Right cardiac atrium (tissue), 5 donors: ENCODE measurements at regions not wholly inside any gene's neighbourhood (a gene's known extent, or its start where the extent isn't known, plus 50 kb on each side); places are given as distances from the start of the nearest gene placed in this dataset.

Experiments
- ATAC-seq, 2 donors: fragments of 200-7000 bp; cut with Tn5 transposase; one replicate each; pipeline versions ENCODE4 v1.8.0 to v1.9.1; 2020; ENCODE audit warnings: moderate library complexity in 2 of 2, mild to moderate bottlenecking in 1 of 2
- DNase-seq, 3 donors: peaks; one replicate each; pipeline ENCODE4 v3.0.0-alpha.2; 2020
- H3K27ac ChIP-seq: one replicate; pipeline ENCODE4 v1.5.1; 2013; ENCODE audit warnings: mild to moderate bottlenecking, low read length, control low read depth, moderate library complexity
- H3K27me3 ChIP-seq: one replicate; pipeline ENCODE4 v1.6.1; 2013; ENCODE audit not compliant: control insufficient read depth, insufficient read depth
- H3K4me1 ChIP-seq: one replicate; pipeline ENCODE4 v1.6.1; 2013; ENCODE audit warnings: low read length; ENCODE audit not compliant: control insufficient read depth, insufficient read depth
- H3K4me3 ChIP-seq: one replicate; pipeline ENCODE4 v1.5.1; 2013; ENCODE audit warnings: low read length, control low read depth
- H3K9me3 ChIP-seq: one replicate; pipeline ENCODE4 v1.6.1; 2013; ENCODE audit warnings: low read length; ENCODE audit not compliant: control insufficient read depth
- WGBS: extraction: QIAGEN DNeasy Blood & Tissue Kit; methylation state at CpG from one replicate; pipeline ENCODE4 v1.1.7; 2013; 5-methylcytosine and 5-hydroxymethylcytosine counted together
- intact Hi-C, 4 donors: fragments of 100-400 bp; cut with DNase I; formaldehyde crosslinking; loops; one replicate each; pipeline versions ENCODE4 v1.11.0 to v1.14.0; 2022 to 2023
- donor health status: healthy with polysubstance abuse.
- donor health status: DM: no; HTN: yes; CAD: no.
- donor health status: DM: no; HTN: no; CAD: no.
- donor health status: DM: no; HTN: yes; CAD: no; lungs with severe emphysema.
- donor health status: DM: yes; HTN: yes; CAD: no.

DNA sequence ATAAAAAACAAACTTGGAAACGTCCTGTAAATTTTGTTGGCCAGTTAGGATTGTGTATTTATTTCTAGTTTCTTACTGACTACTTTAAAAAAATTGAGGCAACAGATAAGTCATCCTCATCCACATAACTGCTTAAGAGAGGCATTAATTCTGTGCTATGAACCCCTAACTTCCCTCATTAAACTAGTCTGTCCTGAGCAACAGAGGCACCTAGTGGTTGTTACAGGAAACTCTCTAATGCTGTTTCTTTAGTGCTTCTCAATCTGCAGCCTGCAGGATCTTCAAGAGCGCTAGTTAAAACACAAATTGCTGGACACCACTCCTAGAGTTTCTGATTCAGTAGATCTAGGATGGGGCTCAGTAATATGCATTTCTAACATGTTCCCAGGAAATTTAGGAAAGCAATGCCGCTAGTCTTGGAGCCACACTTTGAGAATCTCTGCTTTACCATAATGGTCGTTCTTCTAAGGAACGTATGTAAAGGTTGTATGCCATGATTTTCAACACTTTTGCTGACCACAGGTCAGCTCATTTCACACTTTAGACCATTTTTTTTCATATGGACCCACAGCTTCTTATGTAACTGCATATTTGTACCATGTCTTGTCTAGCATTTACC is 410.1 kb upstream of the SMARCA2 start:
- WGBS = 54% methylated on average over 5 of the region's 5 CpGs
- intact Hi-C loops = loop anchor here in 2 of 4 donors (5.0 to 10.0 kb wide), 2 partner anchors 140 to 148 kb away; no protein-coding TSS in a partner anchor

DNA sequence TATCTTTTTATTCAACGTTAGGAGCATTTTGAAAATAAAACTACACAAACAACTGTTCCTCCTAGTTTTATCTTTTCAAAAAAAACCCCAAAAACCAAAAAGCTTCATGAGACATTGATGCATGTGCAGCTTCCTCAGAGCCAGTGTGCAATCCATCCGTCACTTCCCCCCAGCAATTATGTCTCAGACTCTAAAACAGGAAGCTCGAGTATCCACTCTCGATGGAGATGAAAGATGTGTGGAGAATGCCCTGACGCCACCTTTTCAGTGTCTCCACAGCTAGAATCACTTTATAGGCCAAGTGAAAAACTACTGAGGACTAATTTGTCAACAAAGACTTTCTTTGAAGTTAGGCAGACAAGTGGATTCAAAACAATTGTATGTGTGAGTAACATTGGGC is 408.9 kb upstream of the SMARCA2 start:
- Histone ChIP-seq H3K27ac (no peak overlapping the region), H3K27me3 (no peaks in the 10 kb centered on the region), H3K9me3 (no peaks in the 10 kb centered on the region), H3K4me3 (no peak overlapping the region), H3K4me1 (no peaks in the 10 kb centered on the region)
- WGBS = 33% methylated on average over 5 of the region's 5 CpGs
- intact Hi-C loops = loop anchor here in 1 of 4 donors (10.0 kb wide), 1 partner anchor 141 kb away; no protein-coding TSS in a partner anchor
- no peak for ATAC-seq
- DNase-seq = no peak

More for the DNA sequence above, 410.1 kb upstream of the SMARCA2 start:
- ATAC-seq (no peak), DNase-seq (no peak)
- Histone ChIP-seq H3K4me3 (no peak overlapping the region), H3K4me1 (no peaks in the 10 kb centered on the region), H3K9me3 (no peaks in the 10 kb centered on the region), H3K27me3 (no peaks in the 10 kb centered on the region), H3K27ac (no peak overlapping the region)

DNA sequence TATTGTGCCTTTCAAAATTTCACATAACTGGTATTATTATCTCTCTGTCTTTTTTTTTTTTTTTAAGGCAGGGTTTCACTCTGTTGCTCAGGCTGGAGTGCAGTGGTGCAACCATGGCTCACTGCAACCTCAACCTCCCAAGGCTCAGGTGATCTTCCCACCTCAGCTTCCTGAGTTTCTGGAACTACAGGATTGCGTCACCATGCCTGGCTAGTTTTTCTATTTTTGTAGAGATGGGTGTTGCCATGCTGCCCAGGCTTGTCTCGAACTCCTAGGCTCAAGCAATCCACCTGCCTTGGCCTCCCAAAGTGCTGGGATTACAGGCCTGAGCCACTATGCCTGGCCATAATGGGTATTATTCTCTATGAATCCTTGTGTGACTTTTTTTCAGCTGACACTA is 402.3 kb upstream of the SMARCA2 start:
- no peaks in the 10 kb centered on the region for H3K9me3 ChIP-seq
- intact Hi-C loops = no loop called here
- DNase-seq = no peak
- no peaks in the 10 kb centered on the region for H3K4me1 ChIP-seq
- no peaks in the 10 kb centered on the region for H3K27me3 ChIP-seq
- H3K27ac ChIP-seq = no peak overlapping the region
- no peak for ATAC-seq
- WGBS = 63% methylated on average over 2 of the region's 2 CpGs
- no peak overlapping the region for H3K4me3 ChIP-seq

DNA sequence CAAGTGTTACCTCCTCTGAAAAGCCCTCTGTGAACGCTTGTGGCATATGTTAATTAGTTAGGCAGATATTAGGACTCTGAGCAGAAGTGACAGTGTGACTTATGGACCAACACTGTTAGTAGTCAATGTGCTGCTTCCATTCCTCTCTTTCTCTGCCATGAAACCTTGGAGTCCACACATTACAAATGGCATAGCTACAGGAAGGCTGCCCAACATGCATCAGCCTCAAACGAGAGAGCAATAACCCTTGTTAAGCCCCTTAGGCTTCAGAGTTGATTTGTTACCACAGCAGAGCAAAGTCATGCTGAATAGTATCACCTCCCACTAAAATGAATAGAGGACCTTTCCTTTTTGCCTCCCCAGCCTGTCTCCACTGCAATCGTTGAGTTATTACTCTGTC is 397.7 kb upstream of the SMARCA2 start:
- intact Hi-C loops = no loop called here
- Histone ChIP-seq H3K4me3 (no peak overlapping the region), H3K27me3 (no peaks in the 10 kb centered on the region), H3K9me3 (no peaks in the 10 kb centered on the region), H3K4me1 (no peaks in the 10 kb centered on the region), H3K27ac (no peak overlapping the region)
- DNase-seq (no peak), ATAC-seq (no peak)
- WGBS = 66% methylated on average over 3 of the region's 3 CpGs

DNA sequence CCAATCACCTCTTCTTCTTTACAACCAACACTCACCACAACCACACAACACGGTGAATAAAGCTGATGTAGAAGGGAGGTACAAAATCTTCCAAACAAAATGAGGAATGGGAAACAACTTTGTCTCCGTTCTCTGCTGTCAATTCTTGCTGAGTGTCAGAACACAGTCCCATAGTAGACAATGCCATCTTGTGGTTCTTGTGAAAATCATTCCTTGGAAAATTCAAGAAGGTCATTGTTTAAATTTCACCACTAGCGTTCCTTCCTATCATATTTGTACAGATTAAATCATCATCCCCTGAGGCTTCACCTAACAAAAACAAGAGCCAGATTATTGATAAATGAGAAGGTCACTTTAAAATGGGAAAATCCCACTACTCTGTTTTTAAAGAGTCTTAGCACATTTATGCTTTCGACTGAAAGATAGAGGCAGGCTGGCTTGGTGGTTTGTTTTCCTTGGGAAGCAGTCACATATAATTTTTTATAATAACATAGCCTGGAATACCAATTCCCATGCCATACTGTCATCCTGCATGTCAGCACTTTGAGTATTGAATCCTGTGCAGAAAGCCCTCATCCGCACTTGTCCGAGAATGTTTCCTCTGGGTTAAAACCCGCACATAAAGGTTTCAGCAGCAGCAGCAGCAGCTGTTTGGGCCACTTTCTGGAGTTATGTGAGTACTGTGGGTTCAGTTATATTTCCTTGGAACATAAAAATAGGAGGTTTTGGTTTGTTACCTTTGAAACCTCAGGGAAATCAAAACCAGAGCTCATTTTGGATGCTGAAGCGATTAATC is 395.0 kb upstream of the SMARCA2 start:
- no peak for DNase-seq
- Histone ChIP-seq H3K4me3 (no peak overlapping the region), H3K9me3 (no peaks in the 10 kb centered on the region), H3K27ac (no peak overlapping the region), H3K4me1 (no peaks in the 10 kb centered on the region), H3K27me3 (no peaks in the 10 kb centered on the region)
- intact Hi-C loops = no loop called here
- 48% methylated on average over 8 of the region's 8 CpGs for whole genome bisulfite sequencing
- no peak for ATAC-seq

DNA sequence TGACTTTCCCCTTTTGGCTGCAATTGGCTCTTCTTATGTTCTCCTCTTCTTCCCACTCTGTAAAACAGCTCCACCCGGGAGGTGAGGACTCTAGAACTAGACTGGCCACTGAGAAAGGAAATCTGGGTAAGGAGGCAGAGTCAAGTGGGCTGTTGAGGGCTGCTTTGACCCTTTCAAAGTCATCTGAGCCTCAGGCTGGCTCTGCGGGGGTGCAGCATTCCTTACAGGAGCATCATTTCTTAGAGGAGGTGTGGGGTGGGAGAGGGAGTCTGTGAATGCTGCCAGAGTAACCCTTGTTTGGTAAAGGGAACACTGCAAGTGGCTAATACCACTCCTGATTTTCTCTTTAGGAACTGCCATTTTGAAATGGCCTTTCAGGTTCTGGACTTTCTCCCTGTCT is 377.7 kb upstream of the SMARCA2 start:
- H3K4me3 ChIP-seq = no peak overlapping the region
- no peaks in the 10 kb centered on the region for H3K27me3 ChIP-seq
- no peaks in the 10 kb centered on the region for H3K9me3 ChIP-seq
- intact Hi-C loops = no loop called here
- DNase-seq (no peak), ATAC-seq (no peak)
- H3K4me1 ChIP-seq = no peaks in the 10 kb centered on the region
- 58% methylated on average over 2 of the region's 2 CpGs for WGBS
- H3K27ac ChIP-seq = no peak overlapping the region

DNA sequence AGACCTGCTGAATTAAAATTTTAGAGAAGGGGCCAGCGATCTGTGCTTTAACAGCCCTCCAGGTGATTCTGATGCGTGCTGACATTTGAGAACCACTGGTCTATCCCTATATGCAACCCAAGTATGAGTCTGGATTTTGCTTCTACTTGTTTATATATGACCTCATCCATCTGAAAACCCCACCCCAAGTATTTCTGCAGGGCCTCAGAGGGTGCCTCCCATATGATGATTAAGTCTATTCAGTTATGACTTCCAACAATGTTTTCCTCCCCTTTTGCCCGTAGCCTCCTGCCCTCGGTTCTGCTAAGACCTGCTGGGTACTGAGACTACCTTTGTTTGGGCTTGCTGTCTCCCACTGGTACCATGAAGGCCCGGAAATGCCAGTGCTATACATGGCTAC is 376.0 kb upstream of the SMARCA2 start:
- Histone ChIP-seq H3K9me3 (no peaks in the 10 kb centered on the region), H3K4me3 (no peak overlapping the region), H3K27ac (no peak overlapping the region), H3K27me3 (no peaks in the 10 kb centered on the region), H3K4me1 (no peaks in the 10 kb centered on the region)
- 72% methylated on average over 5 of the region's 5 CpGs for WGBS
- ATAC-seq (no peak), DNase-seq (no peak)
- intact Hi-C loops = no loop called here

DNA sequence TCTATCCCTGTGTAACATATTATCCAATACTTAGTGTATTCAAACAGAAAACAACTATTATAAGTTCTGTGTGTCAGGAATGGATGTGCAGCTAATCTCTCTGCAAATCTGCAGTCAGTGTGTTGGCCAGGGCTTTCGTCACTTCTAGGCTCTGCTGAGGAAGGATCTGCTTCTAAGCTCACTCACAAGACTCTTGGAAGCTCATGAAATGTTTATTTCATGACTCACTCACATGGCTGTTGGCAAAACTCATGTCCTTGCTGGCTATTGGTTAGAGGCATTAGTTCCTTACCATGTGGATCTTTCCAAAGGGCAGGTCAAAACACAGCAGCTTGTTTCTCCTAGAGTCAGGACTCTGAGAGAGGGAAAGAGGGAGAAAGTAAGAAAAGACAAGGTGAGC is 367.4 kb upstream of the SMARCA2 start:
- no peak overlapping the region for H3K4me3 ChIP-seq
- H3K27ac ChIP-seq = no peak overlapping the region
- ATAC-seq = no peak
- no peaks in the 10 kb centered on the region for H3K27me3 ChIP-seq
- intact Hi-C loops = no loop called here
- no peak for DNase-seq
- no peaks in the 10 kb centered on the region for H3K9me3 ChIP-seq
- no peaks in the 10 kb centered on the region for H3K4me1 ChIP-seq
- WGBS = 43% methylated on average over 1 of the region's 1 CpG

DNA sequence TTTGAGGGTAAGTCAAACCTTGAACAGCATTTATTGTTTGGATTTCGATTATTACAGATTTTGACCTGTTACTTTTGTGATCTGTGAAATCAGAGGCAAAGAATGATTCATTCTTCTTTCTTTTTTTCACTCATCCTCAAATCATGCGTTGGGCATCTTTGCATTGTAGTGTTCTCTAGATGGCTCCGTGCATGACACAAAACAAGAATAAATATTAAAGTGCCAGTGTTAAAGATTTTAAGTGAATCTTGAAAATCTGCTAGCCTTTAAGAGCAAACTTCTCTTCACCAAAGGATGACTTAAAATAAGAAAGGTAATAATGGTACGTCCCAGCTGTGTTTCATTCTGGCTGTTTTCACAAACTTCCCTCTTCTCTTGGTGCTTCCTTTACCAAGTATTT is 361.9 kb upstream of the SMARCA2 start:
- no peak for ATAC-seq
- H3K27ac ChIP-seq = no peak overlapping the region
- intact Hi-C loops = no loop called here

DNA sequence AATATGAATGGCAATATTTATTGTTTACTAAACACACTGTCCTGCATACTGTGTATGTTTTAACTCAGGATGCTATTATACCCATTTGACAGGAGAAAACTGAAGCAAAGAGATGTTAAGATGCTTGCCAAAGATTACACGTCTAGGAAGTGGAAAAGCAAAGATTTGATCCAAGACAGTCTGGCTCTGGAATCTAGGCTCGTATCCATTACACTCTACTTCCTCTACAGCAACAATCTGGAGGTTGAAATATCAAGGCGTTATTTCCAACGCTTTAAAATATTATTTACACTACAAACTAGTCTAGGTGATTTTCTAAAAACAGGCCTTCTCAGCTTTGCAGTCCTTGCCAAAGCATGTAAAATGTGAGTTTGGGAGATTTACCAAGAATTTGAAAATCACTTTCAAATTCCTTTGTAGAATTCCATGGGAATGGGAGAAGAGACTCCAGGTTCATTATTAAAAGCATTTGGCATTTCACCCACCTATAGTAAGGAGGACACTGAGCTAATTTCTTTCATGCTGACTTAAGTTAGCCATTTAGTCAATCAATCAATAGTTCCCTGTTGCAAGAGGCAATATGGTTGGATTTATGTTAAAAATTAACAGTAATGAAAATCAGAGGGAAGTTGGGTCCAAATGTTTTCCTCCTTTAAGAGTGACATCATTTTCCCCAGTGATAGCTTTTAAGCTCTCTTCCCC is 356.3 kb upstream of the SMARCA2 start:
- ATAC-seq = no peak
- Histone ChIP-seq H3K4me1 (no peaks in the 10 kb centered on the region), H3K9me3 (no peaks in the 10 kb centered on the region), H3K27me3 (no peaks in the 10 kb centered on the region), H3K27ac (no peak overlapping the region), H3K4me3 (no peak overlapping the region)
- intact Hi-C loops = no loop called here
- WGBS = 55% methylated on average over 4 of the region's 4 CpGs
- DNase-seq = no peak

More for the DNA sequence above, 361.9 kb upstream of the SMARCA2 start:
- Histone ChIP-seq H3K4me3 (no peak overlapping the region), H3K4me1 (no peaks in the 10 kb centered on the region), H3K27me3 (no peaks in the 10 kb centered on the region), H3K9me3 (no peaks in the 10 kb centered on the region)
- DNase-seq = no peak
- 66% methylated on average over 4 of the region's 4 CpGs for WGBS

DNA sequence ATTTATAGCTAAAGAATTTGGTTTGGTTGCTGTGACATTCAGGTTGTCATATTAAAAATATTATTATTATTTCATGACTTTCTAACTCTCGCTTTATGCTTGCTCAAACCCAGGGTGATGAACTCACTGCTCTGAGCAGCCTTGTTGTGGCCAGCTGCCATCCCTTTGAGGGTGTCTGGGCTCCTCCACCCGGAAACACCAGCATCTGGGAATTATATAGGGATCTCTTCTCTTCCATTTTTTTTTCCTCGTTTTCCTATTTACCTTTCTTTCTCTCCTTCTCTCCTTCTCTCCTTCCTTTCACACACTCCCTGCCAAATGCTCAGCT is 355.8 kb upstream of the SMARCA2 start:
- H3K9me3 ChIP-seq = no peaks in the 10 kb centered on the region
- 60% methylated on average over 3 of the region's 3 CpGs for WGBS
- intact Hi-C loops = no loop called here
- no peak overlapping the region for H3K4me3 ChIP-seq
- H3K27ac ChIP-seq = no peak overlapping the region
- ATAC-seq = no peak
- no peaks in the 10 kb centered on the region for H3K27me3 ChIP-seq
- H3K4me1 ChIP-seq = no peaks in the 10 kb centered on the region
- DNase-seq = no peak
